Gastrocnemius medialis (tissue), 4 donors: ENCODE measurements at regions not wholly inside any gene's neighbourhood (a gene's known extent, or its start where the extent isn't known, plus 50 kb on each side); places are given as distances from the start of the nearest gene placed in this dataset.

ENCODE experiments used
- ATAC-seq, 2 donors: fragments of 150-250 bp; one replicate each; pipeline ENCODE4 v1.9.1; 2016
- DNase-seq, 2 donors: peaks; one replicate each; pipeline ENCODE4 v3.0.0-alpha.2; 2019
- H3K27ac ChIP-seq, 4 donors: fragments of 200-600 bp; sonication (generic); 1 replicate in 1 of 4; 2 replicates in 3 of 4; pipeline ENCODE4 v1.5.1; 2016 to 2018; ENCODE audit warnings: mild to moderate bottlenecking in 2 of 4, moderate library complexity in 1 of 4
- H3K27me3 ChIP-seq, 3 donors: fragments of 200-600 bp; sonication (generic) in 2 of 3; 1 replicate in 1 of 3; 2 replicates in 2 of 3; pipeline versions ENCODE4 v1.5.1 to v1.6.0; 2016 to 2019; ENCODE audit warnings: mild to moderate bottlenecking in 1 of 3, moderate library complexity in 1 of 3
- H3K36me3 ChIP-seq, 2 donors: fragments of 200-600 bp; sonication (generic) in 1 of 2; one replicate each; pipeline ENCODE4 v1.5.1; 2017 to 2018
- H3K4me1 ChIP-seq, 2 donors: fragments of 200-600 bp; sonication (generic) in 1 of 2; one replicate each; pipeline ENCODE4 v1.5.1; 2016 to 2017; ENCODE audit warnings: mild to moderate bottlenecking in 2 of 2
- H3K4me3 ChIP-seq, 4 donors: fragments of 200-600 bp; sonication (generic) in 3 of 4; 1 replicate in 1 of 4; 2 replicates in 3 of 4; pipeline ENCODE4 v1.5.1; 2016 to 2019; ENCODE audit warnings: mild to moderate bottlenecking in 2 of 4
- H3K9me3 ChIP-seq, 3 donors: fragments of 200-600 bp; sonication (generic) in 2 of 3; 1 replicate in 1 of 3; 2 replicates in 2 of 3; pipeline ENCODE4 v1.5.1; 2016 to 2019
- CTCF ChIP-seq, 5 experiments: fragments of 450-650 bp in 3 of 5; fragments of 200-600 bp in 2 of 5; sonication (generic) in 2 of 5; IDR thresholded peaks in 4 of 5; conservative IDR thresholded peaks in 1 of 5; 1 replicate in 4 of 5; 2 replicates in 1 of 5; pipeline ENCODE4 v1.5.1; 2016 to 2019; ENCODE audit warnings: antibody characterized with exemption in 5 of 5, mild to moderate bottlenecking in 3 of 5, moderate library complexity in 3 of 5
- POLR2A ChIP-seq, 2 donors: fragments of 450-650 bp; IDR thresholded peaks; one replicate each; pipeline ENCODE4 v1.6.1; 2017; ENCODE audit warnings: antibody characterized with exemption in 2 of 2, mild to moderate bottlenecking in 2 of 2, moderate library complexity in 2 of 2
- in situ Hi-C, 4 donors: fragments of 200-750 bp; cut with MboI; loops; one replicate each; pipeline versions ENCODE4 v1.15.0 to v1.8.0; 2017; ENCODE audit warnings: low sequenced_read_pairs in 4 of 4
- intact Hi-C: fragments of 100-400 bp; cut with DNase I; formaldehyde crosslinking; loops from one replicate; pipeline ENCODE4 v1.15.1; 2023; ENCODE audit warnings: low total_unique reads

DNA sequence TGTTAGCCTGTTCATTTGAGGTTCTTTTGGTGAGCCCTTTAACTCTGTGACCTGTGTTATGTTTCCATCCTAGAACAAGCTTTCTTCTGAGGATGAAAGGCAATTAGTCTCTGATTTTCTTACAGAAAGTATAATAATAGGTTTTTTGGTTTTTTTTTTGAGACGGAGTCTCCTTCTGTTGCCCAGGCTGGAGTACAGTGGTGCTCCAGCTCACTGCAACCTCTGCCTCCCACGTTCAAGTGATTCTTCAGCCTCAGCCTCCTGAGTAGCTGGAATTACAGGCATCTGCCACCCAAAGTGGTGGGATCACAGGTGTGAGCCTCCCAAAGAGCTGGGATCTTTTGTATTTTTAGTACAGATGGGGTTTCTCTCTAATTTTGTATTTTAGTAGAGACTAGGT lies 52.7 kb upstream of the SYNE2 start:
- DNase-seq (no peak), ATAC-seq (no peak)
- Histone ChIP-seq H3K4me1 (peaks cover 0 to 8% of the 10 kb centered on the region in 2 donors), H3K9me3 (no peaks in the 10 kb centered on the region), H3K4me3 (peak overlapping the region; percentile 19 to 59 (median 40)), H3K27ac (no peak overlapping the region), H3K36me3 (no peaks in the 10 kb centered on the region), H3K27me3 (no peaks in the 10 kb centered on the region)
- TF ChIP-seq POLR2A (IDR thresholded peaks at IDR 0.05) (no peak), CTCF (IDR thresholded peaks at IDR 0.05 in 4 of 5, conservative IDR thresholded peaks at IDR 0.05 in 1 of 5) (no peak)
- intact Hi-C loops (loop anchor here (2.0 kb wide), 2 partner anchors 77 to 503 kb away; no protein-coding TSS in a partner anchor), in situ Hi-C loops (loop anchor here in 3 of 4 donors (10.0 to 25.0 kb wide), 2 partner anchors 505 to 512 kb away; no protein-coding TSS in a partner anchor)

- in situ Hi-C loops, result loop anchor here in 3 of 4 donors (10.0 to 25.0 kb wide), 2 partner anchors 504 to 511 kb away; no protein-coding TSS in a partner anchor
- intact Hi-C loops, result loop anchor here (2.0 kb wide), 2 partner anchors 76 to 502 kb away; no protein-coding TSS in a partner anchor
- no peaks in the 10 kb centered on the region for H3K27me3 ChIP-seq
- no peak overlapping the region for H3K27ac ChIP-seq
- ATAC-seq (no peak), DNase-seq (no peak)
- no peaks in the 10 kb centered on the region for H3K9me3 ChIP-seq
- H3K4me3 ChIP-seq, result no peak overlapping the region
- TF ChIP-seq POLR2A (IDR thresholded peaks at IDR 0.05), result no peak
- TF ChIP-seq CTCF (IDR thresholded peaks at IDR 0.05 in 4 of 5, conservative IDR thresholded peaks at IDR 0.05 in 1 of 5), result no peak
- H3K36me3 ChIP-seq, result no peaks in the 10 kb centered on the region
- peaks cover 0 to 8% of the 10 kb centered on the region in 2 donors for H3K4me1 ChIP-seq
Observed at GRCh38 chr14:63800651-63801375, 52.0 kb upstream of the SYNE2 start.
